HepG2 (cell line): ENCODE measurements at regions not wholly inside any gene's neighbourhood (a gene's known extent, or its start where the extent isn't known, plus 50 kb on each side); places are given as distances from the start of the nearest gene placed in this dataset.

Experiments
- ATAC-seq: fragments of 200-7000 bp; cut with Tn5 transposase; 3 replicates; pipeline ENCODE4 v1.9.1; 2020; ENCODE audit warnings: mild to moderate bottlenecking, moderate library complexity
- BruUV-seq: library from RNA; stranded (reverse); fragments of 400-500 nt; replicated peaks from 2 replicates; lab custom pipeline; 2021; lab: Mats Ljungman, UMichigan
- CTCF ChIA-PET: fragments of 300-600 bp; formaldehyde crosslinking; extraction: SDS; loops from one replicate; lab custom pipeline; 2021; ENCODE audit warnings: low total read pairs, inconsistent platforms, low intra/inter-chr PET ratio; lab: Yijun Ruan, JAX
- POLR2A ChIA-PET: fragments of 350-600 bp; sonication (Branson Sonifier 250); formaldehyde crosslinking; loops from one replicate; lab custom pipeline; 2020; ENCODE audit warnings: antibody characterized with exemption, inconsistent platforms; lab: Yijun Ruan, JAX
- DNase-seq: peaks from one replicate; pipeline ENCODE4 v3.0.0-alpha.2; 2015; ENCODE audit warnings: low spot score
- FAIRE-seq: peaks from 3 replicates; lab custom pipeline; 2011; peaks lifted over from hg19 to GRCh38; lab: Jason Lieb, UNC
- H2AFZ ChIP-seq: one replicate; pipeline ENCODE4 v1.6.1; 2011; ENCODE audit warnings: low read length, inconsistent platforms
- H3K27ac ChIP-seq: fragments of 300-600 bp; 3 replicates; pipeline ENCODE4 v1.8.0; 2011; ENCODE audit warnings: mixed run types, mild to moderate bottlenecking, mixed read lengths, low read length, inconsistent platforms; ENCODE audit not compliant: insufficient read depth; ENCODE audit errors: extremely low read length
- H3K27me3 ChIP-seq, 2 experiments: fragments of 200-600 bp in 1 of 2; 2 replicates in 1 of 2; 3 replicates in 1 of 2; pipeline versions ENCODE4 v1.6.0 to v1.8.0; 2011; ENCODE audit warnings: low read length in 2 of 2, mild to moderate bottlenecking in 2 of 2, moderate library complexity in 2 of 2, inconsistent platforms in 1 of 2; ENCODE audit not compliant: insufficient read depth in 2 of 2, control insufficient read depth in 1 of 2
- H3K36me3 ChIP-seq, 2 experiments: fragments of 200-600 bp in 1 of 2; replicated peaks in 1 of 2; 2 replicates in 1 of 2; 3 replicates in 1 of 2; pipeline versions ENCODE4 v1.5.1 to v1.8.0; 2011; ENCODE audit warnings: low read length in 2 of 2, inconsistent platforms in 1 of 2; ENCODE audit not compliant: insufficient read depth in 2 of 2, control insufficient read depth in 1 of 2
- H3K4me1 ChIP-seq: 2 replicates; pipeline ENCODE4 v1.5.1; 2012; ENCODE audit warnings: low read length, inconsistent platforms; ENCODE audit not compliant: insufficient read depth
- H3K4me2 ChIP-seq: 2 replicates; pipeline ENCODE4 v1.6.0; 2011; ENCODE audit warnings: low read depth, low read length, inconsistent platforms
- H3K4me3 ChIP-seq, 3 experiments: fragments of 200-600 bp in 1 of 3; sonication (generic), shearing (Covaris generic) in 1 of 3; replicated peaks in 1 of 3; 2 replicates each; pipeline ENCODE4 v1.5.1; 2011 to 2016; ENCODE audit warnings: low read length in 3 of 3, inconsistent platforms in 2 of 3, low read depth in 2 of 3, mild to moderate bottlenecking in 2 of 3, control low read depth in 1 of 3, mixed read lengths in 1 of 3; ENCODE audit not compliant: insufficient read depth in 1 of 3
- H3K79me2 ChIP-seq: one replicate; pipeline ENCODE4 v1.6.1; 2011; ENCODE audit warnings: low read length, inconsistent platforms; ENCODE audit not compliant: insufficient read depth
- H3K9ac ChIP-seq: 2 replicates; pipeline ENCODE4 v1.6.0; 2011; ENCODE audit warnings: mild to moderate bottlenecking, low read depth, low read length, inconsistent platforms; ENCODE audit not compliant: insufficient read depth
- H3K9me3 ChIP-seq: 2 replicates; pipeline ENCODE4 v1.5.1; 2012; ENCODE audit warnings: mild to moderate bottlenecking, low read length
- H4K20me1 ChIP-seq: 2 replicates; pipeline ENCODE4 v1.6.0; 2011; ENCODE audit warnings: inconsistent platforms, mild to moderate bottlenecking, low read length, moderate library complexity; ENCODE audit not compliant: insufficient read depth
- CBX1 ChIP-seq: IDR thresholded peaks from one replicate; pipeline ENCODE4 v1.6.1; 2016; ENCODE audit warnings: antibody characterized with exemption, low read depth
- GATAD1 ChIP-seq: IDR thresholded peaks from 2 replicates; pipeline ENCODE4 v1.6.1; 2016; ENCODE audit warnings: missing genetic modification reagents, missing compliant biosample characterization
- NR3C1 ChIP-seq: sonication (generic); formaldehyde crosslinking; IDR thresholded peaks from 2 replicates; pipeline ENCODE4 v1.4.0; 2020; ENCODE audit warnings: missing genetic modification reagents
- PAF1 ChIP-seq: IDR thresholded peaks from 2 replicates; pipeline ENCODE4 v1.6.1; 2016; ENCODE audit warnings: missing genetic modification reagents, missing compliant biosample characterization
- RBAK ChIP-seq: sonication (generic); formaldehyde crosslinking; IDR thresholded peaks from 2 replicates; pipeline ENCODE4 v1.5.1; 2020; ENCODE audit warnings: mild to moderate bottlenecking, missing genetic modification reagents
- RXRA ChIP-seq: sonication (generic); formaldehyde crosslinking; IDR thresholded peaks from 2 replicates; pipeline ENCODE4 v1.5.1; 2020; ENCODE audit warnings: missing genetic modification reagents
- SIX1 ChIP-seq: sonication (generic); formaldehyde crosslinking; IDR thresholded peaks from 2 replicates; pipeline ENCODE4 v1.4.0; 2020; ENCODE audit warnings: missing genetic modification reagents, borderline replicate concordance
- SKI ChIP-seq: fragments of 450-650 bp; IDR thresholded peaks from one replicate; pipeline ENCODE4 v1.6.1; 2018; ENCODE audit warnings: mild to moderate bottlenecking; ENCODE audit not compliant: partially characterized antibody
- SMAD3 ChIP-seq: sonication (generic); formaldehyde crosslinking; IDR thresholded peaks from 2 replicates; pipeline ENCODE4 v1.4.0; 2020; ENCODE audit warnings: missing genetic modification reagents
- TBX2 ChIP-seq: sonication (generic); formaldehyde crosslinking; IDR thresholded peaks from 2 replicates; pipeline ENCODE4 v1.5.0; 2020; ENCODE audit warnings: missing genetic modification reagents, mild to moderate bottlenecking, borderline replicate concordance
- TCF7 ChIP-seq: sonication (generic); IDR thresholded peaks from 2 replicates; pipeline ENCODE4 v1.6.1; 2016; ENCODE audit warnings: antibody characterized with exemption, low read depth
- ZBTB7A ChIP-seq: sonication (generic); formaldehyde crosslinking; IDR thresholded peaks from 2 replicates; pipeline ENCODE4 v1.8.0; 2022; ENCODE audit warnings: mild to moderate bottlenecking, missing genetic modification reagents
- ZFY ChIP-seq: sonication (generic); formaldehyde crosslinking; IDR thresholded peaks from 2 replicates; pipeline ENCODE4 v1.4.0; 2020; ENCODE audit warnings: missing genetic modification reagents
- ZNF496 ChIP-seq: sonication (generic); formaldehyde crosslinking; IDR thresholded peaks from 2 replicates; pipeline ENCODE4 v1.8.1; 2023; ENCODE audit warnings: mild to moderate bottlenecking, moderate library complexity, missing genetic modification reagents; ENCODE audit not compliant: insufficient replicate concordance
- ZNF878 ChIP-seq: sonication (generic); formaldehyde crosslinking; IDR thresholded peaks from 2 replicates; pipeline ENCODE4 v1.8.1; 2023; ENCODE audit warnings: mild to moderate bottlenecking, missing genetic modification reagents, moderate library complexity
- WGBS: methylation state at CpG from one replicate; pipeline ENCODE4 v1.1.6; 2017; ENCODE audit warnings: low lambda C conversion rate; 5-methylcytosine and 5-hydroxymethylcytosine counted together
- in situ Hi-C: cut with HindIII; loops from 2 replicates; pipeline ENCODE4 v1.10.0; 2017; ENCODE audit warnings: low pct_unique_long_range_greater_than_20kb; ENCODE audit not compliant: extremely low pct_ligation_motif_present
- intact Hi-C: fragments of 100-400 bp; cut with micrococcal nuclease; formaldehyde crosslinking; loops from one replicate; pipeline ENCODE4 v1.10.0; 2022; ENCODE audit not compliant: unreplicated experiment
- TF ChIP-seq, protein P1 (sequence below): sonication (generic); formaldehyde crosslinking; IDR thresholded peaks from 2 replicates; pipeline ENCODE4 v1.4.0; 2020; ENCODE audit warnings: missing genetic modification reagents, borderline replicate concordance
- TF ChIP-seq, protein P2 (sequence below): sonication (generic); formaldehyde crosslinking; IDR thresholded peaks from 2 replicates; pipeline ENCODE4 v1.8.0; 2022; ENCODE audit warnings: low read depth, missing genetic modification reagents
- TF ChIP-seq, protein P3 (sequence below): IDR thresholded peaks from 2 replicates; pipeline ENCODE4 v1.6.1; 2016

GRCh38 chr13:88066847-88067246 lies 395.7 kb downstream of the SLITRK5 start (continued):
- TF ChIP-seq, protein P1, sequence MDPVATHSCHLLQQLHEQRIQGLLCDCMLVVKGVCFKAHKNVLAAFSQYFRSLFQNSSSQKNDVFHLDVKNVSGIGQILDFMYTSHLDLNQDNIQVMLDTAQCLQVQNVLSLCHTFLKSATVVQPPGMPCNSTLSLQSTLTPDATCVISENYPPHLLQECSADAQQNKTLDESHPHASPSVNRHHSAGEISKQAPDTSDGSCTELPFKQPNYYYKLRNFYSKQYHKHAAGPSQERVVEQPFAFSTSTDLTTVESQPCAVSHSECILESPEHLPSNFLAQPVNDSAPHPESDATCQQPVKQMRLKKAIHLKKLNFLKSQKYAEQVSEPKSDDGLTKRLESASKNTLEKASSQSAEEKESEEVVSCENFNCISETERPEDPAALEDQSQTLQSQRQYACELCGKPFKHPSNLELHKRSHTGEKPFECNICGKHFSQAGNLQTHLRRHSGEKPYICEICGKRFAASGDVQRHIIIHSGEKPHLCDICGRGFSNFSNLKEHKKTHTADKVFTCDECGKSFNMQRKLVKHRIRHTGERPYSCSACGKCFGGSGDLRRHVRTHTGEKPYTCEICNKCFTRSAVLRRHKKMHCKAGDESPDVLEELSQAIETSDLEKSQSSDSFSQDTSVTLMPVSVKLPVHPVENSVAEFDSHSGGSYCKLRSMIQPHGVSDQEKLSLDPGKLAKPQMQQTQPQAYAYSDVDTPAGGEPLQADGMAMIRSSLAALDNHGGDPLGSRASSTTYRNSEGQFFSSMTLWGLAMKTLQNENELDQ (CRISPR knock-in tag) = no peak
- TF ChIP-seq RBAK (CRISPR knock-in tag) = no peak

DNA sequence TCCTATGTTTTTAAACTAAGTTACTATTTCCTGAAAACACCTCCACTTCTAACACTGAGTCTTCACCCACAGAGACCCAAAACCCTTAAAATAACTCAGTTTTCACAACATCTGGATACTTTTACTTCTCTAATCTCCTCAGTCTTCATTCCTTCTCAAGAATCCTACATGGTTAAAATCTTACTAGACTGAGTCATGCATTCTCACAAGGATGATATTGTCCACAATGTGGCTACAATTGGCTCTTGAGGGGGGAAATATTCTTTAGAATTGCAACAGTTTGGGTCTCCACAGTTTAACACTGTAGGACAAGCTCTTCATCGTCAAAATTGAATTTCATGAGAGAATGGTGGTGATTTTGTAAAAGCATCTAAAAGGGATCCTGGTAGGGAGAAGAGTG lies 397.1 kb downstream of the SLITRK5 start:
- ATAC-seq (no peak), DNase-seq (no peak), FAIRE-seq (no peak)
- in situ Hi-C loops = loop anchor here (25.0 kb wide), 1 partner anchor 994 kb away; no protein-coding TSS in a partner anchor
- Histone ChIP-seq H4K20me1 (no peaks in the 10 kb centered on the region), H3K27me3 (no peaks in the 10 kb centered on the region), H3K9ac (no peak overlapping the region), H3K4me3 (no peak overlapping the region), H3K79me2 (no peaks in the 10 kb centered on the region), H3K27ac (no peak overlapping the region), H3K36me3 (no peaks in the 10 kb centered on the region), H3K4me2 (no peak overlapping the region), H2AFZ (no peak overlapping the region), H3K9me3 (peaks cover 8% of the 10 kb centered on the region; the same call in 1 of the 2 replicates), H3K4me1 (no peaks in the 10 kb centered on the region)
- intact Hi-C loops = no loop called here
- POLR2A ChIA-PET = no interaction called here
- no TSS peak for BruUV-seq
- CTCF ChIA-PET = interaction anchor here (1.9 kb wide), 1 partner anchor 999 kb away, joined by 5 read pairs; no protein-coding TSS in a partner anchor
- 0% methylated on average over 1 of the region's 1 CpG for WGBS
- no peak for TF ChIP-seq ZNF496 (CRISPR knock-in tag)
- TF ChIP-seq TCF7 = no peak
- TF ChIP-seq, protein P2, sequence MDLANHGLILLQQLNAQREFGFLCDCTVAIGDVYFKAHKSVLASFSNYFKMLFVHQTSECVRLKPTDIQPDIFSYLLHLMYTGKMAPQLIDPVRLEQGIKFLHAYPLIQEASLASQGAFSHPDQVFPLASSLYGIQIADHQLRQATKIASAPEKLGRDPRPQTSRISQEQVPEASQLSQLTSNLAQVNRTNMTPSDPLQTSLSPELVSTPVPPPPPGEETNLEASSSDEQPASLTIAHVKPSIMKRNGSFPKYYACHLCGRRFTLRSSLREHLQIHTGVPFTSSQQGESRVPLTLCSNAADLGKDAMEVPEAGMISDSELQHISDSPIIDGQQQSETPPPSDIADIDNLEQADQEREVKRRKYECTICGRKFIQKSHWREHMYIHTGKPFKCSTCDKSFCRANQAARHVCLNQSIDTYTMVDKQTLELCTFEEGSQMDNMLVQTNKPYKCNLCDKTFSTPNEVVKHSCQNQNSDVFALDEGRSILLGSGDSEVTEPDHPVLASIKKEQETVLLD (CRISPR knock-in tag) = no peak
- no peak for TF ChIP-seq TBX2 (CRISPR knock-in tag)
- TF ChIP-seq SMAD3 = no peak
- TF ChIP-seq CBX1 = no peak
- TF ChIP-seq GATAD1 = no peak
- no peak for TF ChIP-seq ZNF878 (CRISPR knock-in tag)
- TF ChIP-seq PAF1 = no peak
- TF ChIP-seq ZFY = no peak
- no peak for TF ChIP-seq SIX1 (CRISPR knock-in tag)
- TF ChIP-seq, protein P3, sequence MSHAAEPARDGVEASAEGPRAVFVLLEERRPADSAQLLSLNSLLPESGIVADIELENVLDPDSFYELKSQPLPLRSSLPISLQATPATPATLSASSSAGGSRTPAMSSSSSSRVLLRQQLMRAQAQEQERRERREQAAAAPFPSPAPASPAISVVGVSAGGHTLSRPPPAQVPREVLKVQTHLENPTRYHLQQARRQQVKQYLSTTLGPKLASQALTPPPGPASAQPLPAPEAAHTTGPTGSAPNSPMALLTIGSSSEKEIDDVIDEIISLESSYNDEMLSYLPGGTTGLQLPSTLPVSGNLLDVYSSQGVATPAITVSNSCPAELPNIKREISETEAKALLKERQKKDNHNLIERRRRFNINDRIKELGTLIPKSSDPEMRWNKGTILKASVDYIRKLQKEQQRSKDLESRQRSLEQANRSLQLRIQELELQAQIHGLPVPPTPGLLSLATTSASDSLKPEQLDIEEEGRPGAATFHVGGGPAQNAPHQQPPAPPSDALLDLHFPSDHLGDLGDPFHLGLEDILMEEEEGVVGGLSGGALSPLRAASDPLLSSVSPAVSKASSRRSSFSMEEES (CRISPR knock-in tag) = no peak
- TF ChIP-seq SKI = no peak
- no peak for TF ChIP-seq ZBTB7A (CRISPR knock-in tag)
- no peak for TF ChIP-seq RXRA (CRISPR knock-in tag)
- no peak for TF ChIP-seq NR3C1 (CRISPR knock-in tag)
